GM21528 (cell line): ENCODE measurements at regions not wholly inside any gene's neighbourhood (a gene's known extent, or its start where the extent isn't known, plus 50 kb on each side); places are given as distances from the start of the nearest gene placed in this dataset.
"Not testable (repeated sequence)": the region's sequence is repeated elsewhere in the genome, so short reads cannot be mapped to it uniquely, and the experiment has no call there.

Experiments
- ATAC-seq: cut with Tn5 transposase; IDR thresholded peaks from one replicate; pipeline ENCODE4 v1.9.1; 2021; ENCODE audit warnings: mild to moderate bottlenecking, moderate library complexity; ENCODE audit not compliant: unreplicated experiment, low FRiP score

DNA sequence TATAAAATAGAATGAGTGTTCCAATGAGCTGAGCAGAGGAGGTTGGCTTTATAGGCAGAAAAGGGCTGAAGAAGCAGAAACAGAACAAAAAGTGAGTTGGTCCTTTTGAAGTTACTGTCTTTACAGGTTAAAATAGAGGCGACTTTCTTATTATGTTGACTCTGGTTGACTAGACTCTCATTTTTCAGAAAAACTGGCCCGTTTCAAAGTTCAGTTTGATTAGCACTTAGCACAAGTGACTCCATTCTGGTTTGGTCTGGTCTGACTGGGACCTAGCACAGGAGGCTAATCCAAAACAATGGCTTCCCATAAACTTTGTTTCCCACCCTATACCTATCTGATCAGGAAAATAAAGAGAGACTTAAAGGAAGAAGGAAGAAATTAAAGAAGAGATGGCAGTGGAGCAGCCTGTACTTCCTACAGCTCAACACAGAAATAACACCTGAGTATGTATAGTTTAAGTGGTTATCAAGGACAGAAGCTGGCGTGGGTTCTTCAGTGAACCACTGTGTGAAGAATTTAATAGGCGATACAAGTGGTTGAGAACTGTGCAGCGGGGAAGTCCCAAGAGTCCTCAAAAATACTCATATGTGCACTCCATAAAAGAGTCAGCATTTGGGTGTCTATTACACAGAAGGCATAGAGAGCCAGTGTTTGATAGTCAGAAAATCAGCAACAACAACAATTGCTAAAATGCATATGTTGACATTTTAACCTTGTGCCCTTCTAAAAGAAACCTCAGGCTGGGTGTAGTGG is 554.8 kb upstream of the HTR2C start:
- ATAC-seq: no peak

DNA sequence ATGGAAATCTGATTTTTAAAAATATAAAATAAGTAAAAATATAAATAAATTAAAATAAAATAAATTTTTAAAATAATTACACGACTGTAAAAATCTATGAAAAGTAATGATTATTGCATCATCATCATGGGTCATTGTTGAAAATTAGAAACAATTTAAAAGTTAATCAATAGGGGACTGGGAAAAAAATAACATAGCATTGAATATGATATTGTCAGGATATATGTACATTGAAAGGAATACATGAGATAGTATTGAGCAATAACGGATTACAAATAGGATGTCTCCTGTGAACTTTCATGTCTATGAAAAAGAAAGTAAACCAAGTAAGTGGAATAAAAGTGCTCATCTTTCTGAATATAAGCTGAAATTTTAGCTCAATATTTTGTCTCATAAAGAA is 566.8 kb upstream of the HTR2C start:
- ATAC-seq: no peak

DNA sequence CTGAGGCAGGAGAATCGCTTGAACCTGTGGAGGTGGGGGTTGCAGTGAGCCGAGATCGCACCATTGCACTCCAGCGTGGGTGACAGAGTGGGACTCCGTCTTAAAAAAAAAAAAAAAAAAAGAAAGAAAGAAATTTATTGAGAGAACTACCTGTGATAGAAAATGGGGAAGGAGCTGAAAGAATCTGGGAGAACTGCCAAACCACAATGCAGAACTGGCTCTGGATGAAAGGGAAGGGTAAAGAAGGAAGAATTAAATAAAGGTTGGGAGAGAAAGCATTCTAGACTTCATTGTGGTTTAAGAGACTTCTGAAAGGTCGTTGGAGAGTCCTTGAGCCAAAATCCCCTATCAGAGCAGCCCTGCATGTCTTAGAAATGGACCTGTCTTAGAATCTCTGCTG is 567.9 kb upstream of the HTR2C start:
- ATAC-seq: no peak

DNA sequence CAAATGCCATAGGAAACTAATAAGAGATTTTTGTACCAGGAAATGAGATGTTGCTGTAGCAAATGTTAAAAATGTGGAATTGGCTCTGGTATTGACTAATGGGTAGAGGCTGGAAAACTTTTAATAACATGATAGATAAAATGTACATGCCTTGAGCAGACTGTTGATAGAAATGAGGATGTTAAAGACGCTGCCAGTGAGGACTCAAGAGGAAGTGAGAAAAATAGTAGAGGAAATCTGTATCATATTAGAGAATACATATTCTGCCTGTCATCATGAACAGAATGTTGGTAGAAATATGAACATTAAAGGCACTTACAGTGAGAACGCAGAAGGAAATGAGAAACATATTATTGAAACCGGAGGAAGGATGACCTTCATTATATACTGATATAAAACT is 577.2 kb upstream of the HTR2C start:
- ATAC-seq: no peak

DNA sequence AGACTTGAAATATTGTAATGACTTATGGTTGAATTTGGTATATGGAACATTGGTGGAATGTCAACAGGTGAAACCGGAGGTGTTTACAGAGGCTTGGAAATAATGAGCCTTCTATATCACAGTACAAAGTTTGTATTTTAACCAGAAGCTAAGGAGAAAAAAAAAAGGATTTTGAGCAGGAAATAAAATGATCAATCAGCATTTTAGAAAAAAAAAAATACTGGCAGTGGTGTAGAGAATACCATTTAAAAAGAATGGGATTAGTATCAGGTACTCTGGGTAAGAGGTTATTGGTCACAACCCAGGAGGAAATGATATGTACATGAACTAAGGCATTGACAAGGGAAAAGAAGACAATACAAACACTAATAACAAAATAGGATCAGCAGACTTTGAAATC is 587.1 kb upstream of the HTR2C start:
- no peak for ATAC-seq

DNA sequence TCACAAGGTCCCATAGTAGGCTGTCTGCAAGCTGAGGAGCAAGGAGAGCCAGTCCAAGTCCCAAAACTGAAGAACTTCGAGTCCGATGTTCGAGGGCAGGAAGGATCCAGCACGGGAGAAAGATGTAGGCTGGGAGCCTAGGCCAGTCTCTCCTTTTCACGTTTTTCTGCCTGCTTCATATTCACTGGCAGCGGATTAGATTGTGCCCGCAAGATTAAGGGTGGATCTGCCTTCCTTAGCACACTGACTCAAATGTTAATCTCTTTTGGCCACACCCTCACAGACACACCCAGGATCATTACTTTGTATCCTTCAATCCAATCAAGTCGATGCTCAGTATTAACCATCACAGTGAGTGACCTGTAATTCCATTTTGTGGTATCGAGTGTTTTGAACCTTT is 592.2 kb upstream of the HTR2C start:
- ATAC-seq: not testable (repeated sequence)

DNA sequence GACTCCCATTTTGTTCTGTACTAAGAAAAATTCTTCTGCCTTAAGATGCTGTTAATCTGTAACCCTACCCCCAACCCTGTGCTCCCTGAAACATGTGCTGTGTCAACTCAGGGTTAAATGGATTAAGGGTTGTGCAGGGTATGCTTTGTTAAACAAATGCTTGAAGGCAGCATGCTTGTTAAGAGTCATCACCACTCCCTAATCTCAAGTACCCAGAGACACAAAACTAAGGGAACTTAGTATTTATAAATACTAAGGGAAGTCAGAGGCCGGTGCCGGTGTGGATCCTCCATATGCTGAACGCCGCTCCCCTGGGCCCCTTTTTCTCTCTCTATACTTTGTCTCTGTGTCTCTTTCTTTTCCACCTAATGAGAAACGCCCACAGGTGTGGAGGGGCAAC is 593.2 kb upstream of the HTR2C start:
- ATAC-seq: not testable (repeated sequence)

DNA sequence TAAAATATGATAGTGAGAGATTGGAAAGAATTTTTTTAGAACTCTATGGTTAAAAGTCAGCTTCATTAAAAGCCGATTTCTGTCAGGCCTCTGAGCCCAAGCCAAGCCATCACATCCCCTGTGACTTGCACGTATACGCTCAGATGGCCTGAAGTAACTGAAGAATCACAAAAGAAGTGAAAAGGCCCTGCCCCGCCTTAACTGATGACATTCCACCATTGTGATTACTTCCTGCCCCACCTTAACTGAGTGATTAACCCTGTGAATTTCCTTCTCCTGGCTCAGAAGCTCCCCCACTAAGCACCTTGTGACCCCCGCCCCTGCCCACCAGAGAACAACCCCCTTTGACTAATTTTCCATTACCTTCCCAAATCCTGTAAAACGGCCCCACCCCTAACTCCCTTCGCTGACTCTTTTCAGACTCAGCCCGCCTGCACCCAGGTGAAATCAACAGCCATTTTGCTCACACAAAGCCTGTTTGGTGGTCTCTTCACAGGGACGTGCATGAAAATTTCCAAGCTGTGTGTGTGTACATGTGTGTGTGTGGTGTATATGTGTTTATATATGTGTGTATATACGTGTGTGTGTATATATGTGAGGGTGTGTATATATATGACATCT is 595.5 kb upstream of the HTR2C start:
- not testable (repeated sequence) for ATAC-seq

DNA sequence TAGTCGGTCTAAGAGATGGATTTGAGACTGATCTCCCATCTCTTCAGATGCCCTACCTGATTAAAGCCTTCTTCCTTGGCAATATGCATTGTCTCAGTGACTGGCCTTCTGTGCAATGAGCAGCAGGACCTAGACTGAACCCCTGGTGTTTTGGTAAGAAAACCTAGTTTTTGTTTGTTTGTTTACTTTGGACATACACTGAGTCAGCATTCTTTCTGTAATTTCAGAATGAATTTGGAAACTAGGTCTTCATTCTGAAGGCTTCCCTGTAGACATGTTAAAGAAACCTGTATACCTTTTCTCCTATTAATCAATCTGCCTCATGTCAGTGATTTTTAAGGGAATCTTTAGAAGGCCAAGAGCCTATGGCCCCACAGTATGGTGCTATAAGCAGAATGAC is 597.5 kb upstream of the HTR2C start:
- ATAC-seq: no peak

DNA sequence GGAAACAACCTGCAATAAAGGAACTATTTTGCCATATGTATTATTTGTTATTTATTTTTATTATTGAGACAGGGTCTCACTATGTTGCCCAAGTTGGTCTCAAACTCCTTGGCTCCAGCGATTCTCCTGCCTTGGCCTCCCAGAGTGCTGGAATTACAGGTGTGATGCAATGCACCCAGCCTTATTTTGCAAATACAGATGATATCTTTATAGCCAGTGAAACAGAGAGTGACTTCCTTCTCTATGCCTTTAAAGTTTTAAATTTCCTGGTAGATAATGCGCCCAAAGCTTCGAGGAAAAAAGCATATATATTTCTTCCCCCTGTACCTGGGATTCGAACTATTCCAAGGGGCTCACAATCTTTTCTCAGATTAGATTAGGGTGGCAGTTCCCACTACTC is 601.1 kb upstream of the HTR2C start:
- no peak for ATAC-seq

DNA sequence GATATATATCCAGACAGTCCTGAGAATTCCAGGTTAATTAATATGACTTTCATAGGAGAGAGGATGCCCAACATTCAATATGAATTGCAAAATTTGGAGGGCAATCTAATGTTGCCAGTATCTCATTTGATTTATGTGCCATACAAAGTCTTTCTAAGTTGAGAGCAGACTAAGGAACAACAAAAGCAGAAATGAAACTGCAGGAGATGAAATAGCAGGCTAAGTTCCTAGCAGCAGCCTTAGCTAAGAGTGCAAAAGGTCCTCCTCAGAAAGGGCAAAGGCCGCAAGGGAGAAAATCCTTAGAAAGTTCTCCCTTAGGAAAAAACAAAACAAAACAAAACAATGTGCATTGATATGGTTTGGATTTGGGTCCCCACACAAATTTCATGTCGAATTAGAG is 602.9 kb upstream of the HTR2C start:
- no peak for ATAC-seq

DNA sequence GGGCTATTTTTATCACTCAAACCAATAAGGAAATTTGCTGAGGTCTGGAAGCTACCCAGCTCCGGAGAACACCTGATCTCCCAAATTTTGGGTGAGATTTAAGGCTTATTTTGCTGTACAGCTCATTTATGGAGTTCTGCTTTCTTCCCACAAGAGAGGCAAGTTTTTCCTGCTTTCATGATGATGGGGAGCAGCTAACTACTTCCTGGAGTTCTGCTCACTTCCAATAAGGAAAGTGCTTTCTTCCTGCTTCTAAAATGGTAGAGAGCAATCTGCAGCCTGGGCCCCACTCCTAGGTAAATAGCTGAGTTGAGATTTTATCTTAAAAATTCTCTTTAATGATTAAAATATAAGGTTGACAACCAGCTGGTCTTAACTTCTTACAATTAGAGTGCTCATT is 606.0 kb upstream of the HTR2C start:
- no peak for ATAC-seq

DNA sequence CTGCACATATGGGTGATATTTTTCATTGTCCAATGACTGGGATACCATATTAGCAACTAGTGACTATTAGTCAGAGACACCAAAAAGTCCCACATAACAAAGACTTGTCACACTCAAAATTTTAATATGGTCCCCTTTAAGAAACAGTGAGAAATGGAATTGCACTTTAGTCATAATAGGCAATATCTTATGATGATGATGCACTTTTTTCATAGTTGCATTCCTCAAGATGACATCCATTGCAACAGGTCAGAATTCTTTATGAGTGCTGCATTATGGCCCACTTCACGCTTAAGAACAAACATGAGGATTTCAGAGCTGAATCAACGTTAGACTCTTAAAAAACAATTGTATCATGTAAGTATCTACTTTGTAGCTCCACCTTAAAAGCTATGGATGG is 608.4 kb upstream of the HTR2C start:
- no peak for ATAC-seq

DNA sequence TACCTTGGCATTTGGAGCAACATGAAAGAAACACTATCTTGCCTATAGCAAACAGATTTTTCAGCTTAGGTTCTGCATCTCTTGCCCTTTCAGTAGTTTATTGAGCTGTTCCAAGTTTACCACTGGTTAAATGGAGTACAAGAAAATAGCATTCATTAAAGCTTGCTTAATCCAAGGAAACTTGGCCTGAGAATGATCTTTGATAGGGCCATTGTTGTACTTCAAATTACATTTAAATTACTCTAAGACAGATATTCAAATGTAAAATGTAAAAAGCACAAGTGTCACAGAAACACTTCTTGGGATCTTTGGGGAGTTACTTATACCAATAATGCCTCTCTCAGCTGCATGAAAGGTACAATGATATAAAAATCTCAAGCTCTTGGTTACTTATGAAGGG is 609.0 kb upstream of the HTR2C start:
- no peak for ATAC-seq

DNA sequence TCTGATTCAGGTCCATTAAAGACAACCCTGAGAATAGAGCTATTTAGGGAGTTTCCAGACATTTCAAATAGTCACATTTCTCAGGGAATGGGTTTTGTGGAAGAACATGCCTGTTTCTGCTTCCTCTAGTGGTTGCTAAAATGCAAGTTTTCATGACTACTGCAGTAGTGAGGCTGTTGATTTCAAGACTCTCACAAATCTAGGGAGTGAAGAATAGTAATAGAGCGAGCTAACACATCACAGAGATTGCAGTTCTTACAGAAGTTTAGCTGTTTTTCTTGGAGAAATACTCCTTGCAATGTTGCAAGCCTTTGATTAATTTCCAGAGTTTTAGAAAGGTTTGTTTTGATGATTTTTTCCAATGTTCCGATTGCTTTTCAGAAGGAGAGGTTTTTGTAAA is 610.2 kb upstream of the HTR2C start:
- no peak for ATAC-seq

DNA sequence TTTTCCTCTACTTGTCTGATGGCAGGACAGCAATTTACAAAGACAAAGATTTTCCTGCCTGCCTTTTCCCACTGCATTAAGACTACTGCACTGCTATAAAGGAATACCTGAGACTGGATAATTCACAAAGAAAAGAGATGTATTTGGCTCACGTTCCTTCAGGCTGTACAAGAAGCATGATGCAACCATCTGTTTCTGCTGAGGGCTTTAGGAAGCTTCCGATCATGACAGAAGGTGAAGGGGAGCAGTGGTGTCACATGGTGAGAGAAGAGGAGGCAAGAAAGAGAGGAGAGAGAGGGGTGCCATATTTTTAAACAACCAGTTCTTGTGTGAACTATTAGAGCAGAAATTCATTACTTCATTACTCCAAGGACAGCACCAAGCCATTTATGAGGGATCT is 617.1 kb upstream of the HTR2C start:
- ATAC-seq: no peak

DNA sequence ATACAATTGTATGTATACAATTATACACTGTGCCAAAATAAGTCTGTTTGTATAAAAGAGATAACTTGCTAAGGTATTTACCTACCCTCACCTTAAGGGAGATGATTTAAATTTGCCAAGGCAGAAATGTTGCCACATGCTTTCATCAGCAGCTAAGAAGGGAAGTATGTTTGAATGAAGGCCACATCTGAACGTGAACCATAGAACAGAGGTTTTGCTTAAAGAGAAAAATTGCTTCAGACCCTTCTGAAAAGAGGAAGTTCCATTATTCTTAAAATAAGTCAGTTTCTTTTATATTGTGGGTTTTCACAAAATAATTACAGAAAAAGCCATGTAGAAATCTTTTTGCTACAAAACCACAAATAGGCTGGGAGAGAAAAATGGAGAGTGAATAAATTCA is 621.5 kb upstream of the HTR2C start:
- no peak for ATAC-seq

DNA sequence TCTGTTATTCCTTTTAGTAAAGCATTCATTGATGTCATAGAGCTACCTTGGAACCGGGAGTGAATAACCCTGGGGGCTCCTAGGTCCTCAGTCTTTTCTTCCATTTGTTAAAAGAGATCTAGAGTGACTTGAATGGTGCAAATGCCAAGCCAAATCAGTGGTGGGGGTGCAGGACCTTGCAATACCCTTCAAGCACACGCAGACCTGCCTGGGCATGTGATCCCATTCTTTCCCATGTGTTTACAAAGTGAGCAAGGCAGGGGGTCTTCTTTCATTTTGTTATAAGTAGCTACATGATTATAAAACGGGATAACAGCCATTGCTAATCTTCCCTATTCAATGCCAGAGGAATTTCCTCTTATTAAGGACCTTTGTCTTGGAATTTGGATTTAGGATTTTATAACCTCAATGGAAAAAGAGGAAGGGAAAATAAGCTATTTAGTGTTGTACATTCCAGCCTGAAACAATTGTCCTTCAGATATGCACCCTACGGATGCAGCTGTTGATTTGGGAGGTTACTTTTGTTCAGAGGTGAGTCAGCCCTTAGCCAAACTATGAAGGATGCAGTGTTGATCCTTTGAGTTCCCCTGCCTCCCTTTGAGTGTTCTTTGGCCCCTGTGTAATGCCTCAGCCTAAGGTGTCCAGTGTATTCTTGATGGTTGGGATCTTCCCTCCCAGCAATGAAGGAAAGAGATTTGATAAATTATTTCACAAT is 623.8 kb upstream of the HTR2C start:
- ATAC-seq: no peak

DNA sequence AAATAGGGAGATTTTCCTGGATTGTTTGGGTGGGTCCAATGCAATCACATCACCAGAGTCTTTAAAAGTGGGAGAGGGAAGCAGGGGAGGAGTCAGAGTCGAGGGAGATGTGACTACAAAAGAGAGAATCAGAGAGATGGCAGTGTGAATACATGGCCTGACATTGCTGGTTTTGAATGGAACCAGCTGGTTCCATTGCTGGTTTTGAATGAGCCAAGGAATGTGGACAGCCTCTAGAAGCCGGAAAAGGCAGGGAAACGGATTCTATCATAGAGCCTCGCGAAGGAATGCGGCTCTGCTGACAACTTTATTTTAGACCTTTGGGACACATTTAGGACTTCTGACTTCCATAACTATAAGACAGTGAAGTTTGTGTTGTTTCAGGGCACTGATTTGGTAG is 627.0 kb upstream of the HTR2C start:
- ATAC-seq: no peak

DNA sequence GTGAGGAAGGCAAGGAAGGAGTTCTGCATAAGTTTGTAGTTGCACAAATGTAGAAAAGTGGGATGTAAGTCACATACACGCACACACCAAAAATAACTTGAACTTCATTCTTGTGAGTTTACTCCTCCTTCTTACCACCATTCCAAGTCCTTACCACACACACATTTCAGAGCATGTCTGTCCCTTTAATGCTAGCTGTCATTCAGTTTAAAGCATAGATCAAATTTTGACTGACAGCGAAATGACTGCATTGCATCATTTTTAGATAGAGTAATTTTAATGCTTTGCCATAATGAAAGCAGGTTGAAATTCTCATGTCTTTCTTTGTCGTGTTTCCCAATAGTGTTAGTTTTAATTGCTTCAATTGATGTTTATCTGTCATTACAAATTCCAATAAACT is 629.6 kb upstream of the HTR2C start:
- no peak for ATAC-seq

DNA sequence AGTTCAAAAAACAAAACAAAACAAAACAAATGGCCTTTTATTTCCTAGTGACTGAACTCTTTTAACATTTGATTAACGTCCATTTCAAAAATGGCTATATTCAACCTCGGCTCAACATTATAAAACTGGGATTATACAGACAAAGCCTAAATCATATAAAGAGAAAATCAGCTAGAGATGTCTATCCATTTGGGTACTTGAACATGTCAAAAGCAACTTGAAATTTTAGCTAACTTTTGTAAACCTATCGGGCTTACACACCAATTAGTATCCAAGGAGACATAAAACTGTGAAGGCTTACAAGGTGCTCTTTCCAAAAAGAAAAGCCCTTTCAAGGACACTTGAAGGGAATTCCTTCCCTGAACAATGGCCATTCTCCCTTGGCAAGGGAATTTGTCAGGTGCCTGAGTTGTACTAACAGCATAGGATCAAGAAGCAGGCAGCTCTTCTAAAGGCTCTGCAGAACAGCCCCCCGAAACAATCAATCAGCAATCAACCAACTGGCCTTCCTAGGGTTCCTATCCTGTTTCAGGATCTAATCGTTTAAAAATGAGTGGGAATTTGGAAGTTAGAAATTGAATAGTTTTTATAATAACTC is 633.7 kb upstream of the HTR2C start:
- no peak for ATAC-seq

DNA sequence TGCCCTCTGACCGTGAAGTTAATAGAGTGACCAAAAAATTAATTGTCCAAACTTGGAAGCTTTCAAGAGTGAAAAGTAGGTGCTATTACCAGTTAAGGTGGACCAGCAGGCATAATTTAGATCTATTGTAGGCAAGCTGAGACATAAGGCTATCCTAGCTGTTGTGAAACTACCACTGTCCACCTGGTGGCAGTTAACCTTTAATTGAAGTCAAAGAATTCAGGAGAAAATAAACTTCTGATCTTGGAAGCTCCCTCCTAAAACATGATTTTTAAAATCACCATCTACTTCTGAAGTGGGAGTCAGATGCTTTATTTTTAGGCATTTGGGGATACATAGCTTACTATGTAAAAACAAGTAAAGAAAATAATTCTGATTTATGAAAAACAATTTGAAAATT is 636.3 kb upstream of the HTR2C start:
- no peak for ATAC-seq
